Adrenal gland (tissue), 9 donors: ENCODE measurements at regions not wholly inside any gene's neighbourhood (a gene's known extent, or its start where the extent isn't known, plus 50 kb on each side); places are given as distances from the start of the nearest gene placed in this dataset.

Experiments used
- DNase-seq, 7 donors: peaks; one replicate each; pipeline ENCODE4 v3.0.0-alpha.2; 2019 to 2020
- H3K27ac ChIP-seq, 5 donors: fragments of 200-600 bp; sonication (generic) in 4 of 5; 1 replicate in 3 of 5; 2 replicates in 2 of 5; pipeline versions ENCODE4 v1.5.1 to v1.8.0; 2016 to 2020; ENCODE audit warnings: mild to moderate bottlenecking in 1 of 5
- H3K27me3 ChIP-seq: fragments of 200-600 bp; 2 replicates; pipeline ENCODE4 v1.8.0; 2021
- H3K36me3 ChIP-seq, 2 donors: fragments of 200-600 bp; replicated peaks in 1 of 2; 1 replicate in 1 of 2; 2 replicates in 1 of 2; pipeline versions ENCODE4 v1.5.1 to v1.8.0; 2018 to 2022
- H3K4me1 ChIP-seq, 2 donors: fragments of 200-600 bp; replicated peaks in 1 of 2; 1 replicate in 1 of 2; 2 replicates in 1 of 2; pipeline versions ENCODE4 v1.5.1 to v1.8.0; 2018 to 2021
- H3K4me3 ChIP-seq, 4 donors: fragments of 200-600 bp; sonication (generic) in 3 of 4; one replicate each; pipeline ENCODE4 v1.5.1; 2016 to 2018
- H3K9me3 ChIP-seq, 3 donors: fragments of 200-600 bp; sonication (generic) in 1 of 3; replicated peaks in 1 of 3; 1 replicate in 2 of 3; 2 replicates in 1 of 3; pipeline versions ENCODE4 v1.5.1 to v1.8.0; 2016 to 2021
- CTCF ChIP-seq, 6 experiments: fragments of 450-650 bp in 4 of 6; fragments of 200-600 bp in 2 of 6; sonication (generic) in 1 of 6; IDR thresholded peaks; 1 replicate in 5 of 6; 2 replicates in 1 of 6; pipeline versions ENCODE4 v1.5.1 to v1.8.0; 2016 to 2021; ENCODE audit warnings: antibody characterized with exemption in 6 of 6, mild to moderate bottlenecking in 2 of 6, moderate library complexity in 1 of 6
- POLR2A ChIP-seq, 2 donors: fragments of 450-650 bp; IDR thresholded peaks; one replicate each; pipeline ENCODE4 v1.6.1; 2017; ENCODE audit warnings: antibody characterized with exemption in 2 of 2, mild to moderate bottlenecking in 2 of 2, moderate library complexity in 1 of 2
- WGBS, 4 donors: extraction: QIAGEN DNeasy Blood & Tissue Kit in 2 of 4; methylation state at CpG; one replicate each; pipeline versions ENCODE4 v1.1.5 to v1.1.7; 2013 to 2017; 5-methylcytosine and 5-hydroxymethylcytosine counted together
- intact Hi-C, 2 donors: fragments of 100-400 bp; cut with DNase I; formaldehyde crosslinking; loops; one replicate each; pipeline versions ENCODE4 v1.14.1 to v1.15.0; 2022 to 2023
- donor health status: healthy with polysubstance abuse.
- donor health status: Bipolar disorder and iron deficiency.
- donor health status: DM: yes; HTN: yes; CAD: no.
- donor health status: DM: no; HTN: no; CAD: no.
- donor health status: DM: no; HTN: no; CAD: no.

DNA sequence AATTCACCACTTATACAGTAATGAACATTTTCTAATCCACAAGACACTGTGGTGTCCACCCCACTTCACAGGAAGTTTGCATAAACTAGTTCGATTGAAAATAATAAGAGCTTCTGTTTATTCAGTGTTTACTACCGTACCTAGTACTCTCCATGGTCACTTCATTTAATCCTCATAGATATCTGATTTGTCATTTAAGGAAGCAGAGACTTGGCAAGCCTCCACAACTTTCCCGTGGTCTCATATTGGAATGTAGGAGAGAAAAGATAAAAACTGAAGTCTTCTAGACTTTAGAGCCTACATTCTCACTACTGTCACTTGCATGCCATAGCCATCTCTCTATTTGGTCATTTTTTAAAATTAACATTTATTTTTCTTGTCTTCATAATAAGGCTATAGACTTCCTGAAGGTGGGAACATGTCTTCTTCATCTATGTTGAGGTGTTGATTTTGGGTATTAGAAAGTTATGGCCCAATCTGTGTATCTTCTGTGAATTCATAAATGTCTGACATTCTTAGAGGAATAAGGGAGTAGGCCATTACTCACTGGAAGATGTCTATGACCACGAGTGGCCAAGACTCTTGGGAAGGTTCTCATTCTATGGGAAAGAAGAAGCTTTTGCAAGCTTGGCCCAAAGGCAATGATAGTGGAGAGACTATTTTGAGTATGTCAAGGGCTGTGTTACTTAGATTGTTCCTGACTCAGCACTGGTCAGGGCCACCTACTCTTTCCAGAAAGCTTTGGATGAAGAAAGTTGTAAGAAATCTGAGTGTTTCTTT, 423.7 kb downstream of the LRIG3 start:
- intact Hi-C loops: no loop called here
- H3K4me1 ChIP-seq: no peaks in the 10 kb centered on the region
- no peaks in the 10 kb centered on the region for H3K36me3 ChIP-seq
- no peaks in the 10 kb centered on the region for H3K9me3 ChIP-seq
- no peak overlapping the region for H3K4me3 ChIP-seq
- TF ChIP-seq POLR2A (IDR thresholded peaks at IDR 0.05) (no peak), CTCF (IDR thresholded peaks at IDR 0.05) (no peak)
- WGBS, 4 donors: 73 to 81% (median 78%) methylated on average over 4 of the region's 4 CpGs
- no peak overlapping the region for H3K27ac ChIP-seq
- no peak for DNase-seq
- no peaks in the 10 kb centered on the region for H3K27me3 ChIP-seq

GRCh38 chr12:58500399-58500798, 419.9 kb downstream of the LRIG3 start:
- H3K4me3 ChIP-seq: no peak overlapping the region
- no peak for TF ChIP-seq CTCF (IDR thresholded peaks at IDR 0.05)
- no peak for TF ChIP-seq POLR2A (IDR thresholded peaks at IDR 0.05)
- no peaks in the 10 kb centered on the region for H3K27me3 ChIP-seq

GRCh38 chr12:58502226-58502625, 418.1 kb downstream of the LRIG3 start:
- no peaks in the 10 kb centered on the region for H3K9me3 ChIP-seq
- TF ChIP-seq POLR2A (IDR thresholded peaks at IDR 0.05): no peak
- intact Hi-C loops: no loop called here

More at GRCh38 chr12:58500399-58500798, 419.9 kb downstream of the LRIG3 start:
- intact Hi-C loops: no loop called here
- WGBS, 4 donors: 45 to 80% (median 56%) methylated on average over 2 of the region's 2 CpGs
- H3K9me3 ChIP-seq: no peaks in the 10 kb centered on the region
- no peak overlapping the region for H3K27ac ChIP-seq
- H3K4me1 ChIP-seq: peaks cover 0 to 4% of the 10 kb centered on the region in 2 donors
- DNase-seq: no peak
- H3K36me3 ChIP-seq: no peaks in the 10 kb centered on the region

GRCh38 chr12:58502841-58503240, 417.5 kb downstream of the LRIG3 start:
- Histone ChIP-seq H3K9me3 (no peaks in the 10 kb centered on the region), H3K27ac (no peak overlapping the region), H3K27me3 (no peaks in the 10 kb centered on the region), H3K4me3 (no peak overlapping the region), H3K4me1 (peaks cover 0 to 4% of the 10 kb centered on the region in 2 donors), H3K36me3 (no peaks in the 10 kb centered on the region)
- TF ChIP-seq POLR2A (IDR thresholded peaks at IDR 0.05): no peak
- no peak for TF ChIP-seq CTCF (IDR thresholded peaks at IDR 0.05)
- 71 to 79% (median 73%) methylated on average over 4 of the region's 4 CpGs for WGBS, 4 donors
- intact Hi-C loops: no loop called here
- DNase-seq: no peak

More at GRCh38 chr12:58502226-58502625, 418.1 kb downstream of the LRIG3 start:
- DNase-seq: no peak
- H3K4me3 ChIP-seq: no peak overlapping the region
- no peaks in the 10 kb centered on the region for H3K36me3 ChIP-seq
- H3K27ac ChIP-seq: no peak overlapping the region
- peaks cover 0 to 4% of the 10 kb centered on the region in 2 donors for H3K4me1 ChIP-seq
- 29 to 50% (median 40%) methylated on average over 1 of the region's 1 CpG for WGBS, 4 donors
- no peaks in the 10 kb centered on the region for H3K27me3 ChIP-seq

DNA sequence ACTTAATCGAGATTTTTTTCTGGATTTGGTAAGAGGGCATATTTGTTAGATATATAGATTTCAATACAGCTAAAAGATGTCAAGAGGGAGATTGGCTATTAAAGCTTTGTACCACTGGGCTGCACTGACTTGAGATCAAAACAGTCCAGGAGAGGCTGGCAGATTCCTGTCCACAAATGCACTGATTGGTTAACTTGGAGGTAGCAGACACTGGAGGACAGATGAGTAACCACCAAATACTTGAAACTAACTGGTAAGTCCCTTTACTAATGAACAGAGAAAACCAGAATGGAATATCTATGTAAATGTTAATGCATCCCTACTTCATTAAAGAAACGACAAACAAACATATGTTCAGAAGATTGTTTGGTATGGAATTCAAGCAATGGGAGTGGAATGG, 416.6 kb downstream of the LRIG3 start:
- intact Hi-C loops: no loop called here
- TF ChIP-seq POLR2A (IDR thresholded peaks at IDR 0.05) (no peak), CTCF (IDR thresholded peaks at IDR 0.05) (no peak)
- Histone ChIP-seq H3K27me3 (no peaks in the 10 kb centered on the region), H3K36me3 (no peaks in the 10 kb centered on the region), H3K27ac (no peak overlapping the region), H3K4me1 (peaks cover 0 to 4% of the 10 kb centered on the region in 2 donors), H3K9me3 (no peaks in the 10 kb centered on the region), H3K4me3 (no peak overlapping the region)
- WGBS, 4 donors: 87 to 97% (median 92%) methylated on average over 2 of the region's 2 CpGs
- no peak for DNase-seq
